ENCODE measurements at regions not wholly inside any gene's neighbourhood (a gene's known extent, or its start where the extent isn't known, plus 50 kb on each side); places are given as distances from the start of the nearest gene placed in this dataset.

- H3K4me1 ChIP-seq (ENCODE audit: control insufficient read depth in 1 of 2, insufficient read depth in 2 of 2, low read length in 2 of 2), result no peaks in the 10 kb centered on the region
- RAD21 ChIA-PET (ENCODE audit: low non-redundant PET in 1 of 2, low total read pairs in 2 of 2, uncharacterized antibody in 2 of 2, unreplicated experiment in 2 of 2), result no interaction called here
- H3K9me2 ChIP-seq (ENCODE audit: insufficient read depth), result no peaks in the 10 kb centered on the region
- H3K36me3 ChIP-seq (ENCODE audit: control insufficient read depth in 1 of 2, insufficient read depth in 2 of 2, low read length in 2 of 2), result no peaks in the 10 kb centered on the region
- BruUV-seq (replicated peaks), result no TSS peak
- H3K79me2 ChIP-seq (ENCODE audit: insufficient read depth, low read length), result no peaks in the 10 kb centered on the region
- no peak overlapping the region for H3K9ac ChIP-seq (ENCODE audit: low read length)
- TF ChIP-seq YY1 (IDR thresholded peaks at IDR 0.05; ENCODE audit: extremely low read depth, insufficient replicate concordance, low read depth, low read length), result no peak
- TF ChIP-seq POLR2A (IDR thresholded peaks at IDR 0.05; ENCODE audit: borderline replicate concordance, extremely low read depth, insufficient read depth, insufficient read length), result no peak
- no peak for TF ChIP-seq MAX (IDR thresholded peaks at IDR 0.05)
- TF ChIP-seq EGR1 (IDR thresholded peaks at IDR 0.05; ENCODE audit: low read depth), result no peak
- no peak for DNase-seq (ENCODE audit: low read depth, low spot score)
- intact Hi-C loops (cut with micrococcal nuclease), result no loop called here
- CTCF ChIA-PET, result interaction anchor here (1.4 kb wide), 1 partner anchor 14 kb away, joined by 3 read pairs; no protein-coding TSS in a partner anchor
- no peak overlapping the region for H3K4me3 ChIP-seq (replicated peaks in 1 of 2; ENCODE audit: low read depth in 1 of 2, low read length in 2 of 2)
- no peak overlapping the region for H3K27ac ChIP-seq (ENCODE audit: low read depth, low read length)
- no peak overlapping the region for H2AFZ ChIP-seq (ENCODE audit: low read depth, low read length, poor library complexity, severe bottlenecking)
- peaks cover 5% of the 10 kb centered on the region; the same call in 1 of the 2 replicates for H3K27me3 ChIP-seq (ENCODE audit: insufficient read depth, low read length)
- no peaks in the 10 kb centered on the region for H4K20me1 ChIP-seq (ENCODE audit: insufficient read depth)
- no peak for ATAC-seq
- H3K9me3 ChIP-seq (ENCODE audit: control insufficient read depth in 1 of 2, insufficient read depth in 1 of 2, low read depth in 1 of 2, low read length in 2 of 2), result no peaks in the 10 kb centered on the region
- no peak overlapping the region for H3K4me2 ChIP-seq (ENCODE audit: low read length)
- POLR2A ChIA-PET, result no interaction called here
Observed at GRCh38 chr1:50257940-50258685, 149.4 kb downstream of the ELAVL4 start.

- Histone ChIP-seq H3K27ac (ENCODE audit: low read depth, low read length) (no peak overlapping the region), H3K9me2 (ENCODE audit: insufficient read depth) (no peaks in the 10 kb centered on the region), H3K9me3 (ENCODE audit: control insufficient read depth in 1 of 2, insufficient read depth in 1 of 2, low read depth in 1 of 2, low read length in 2 of 2) (no peaks in the 10 kb centered on the region), H3K79me2 (ENCODE audit: insufficient read depth, low read length) (no peaks in the 10 kb centered on the region), H3K9ac (ENCODE audit: low read length) (no peak overlapping the region), H3K27me3 (ENCODE audit: insufficient read depth, low read length) (peaks cover 5% of the 10 kb centered on the region; the same call in 1 of the 2 replicates), H3K4me2 (ENCODE audit: low read length) (no peak overlapping the region), H4K20me1 (ENCODE audit: insufficient read depth) (no peaks in the 10 kb centered on the region), H2AFZ (ENCODE audit: low read depth, low read length, poor library complexity, severe bottlenecking) (no peak overlapping the region), H3K36me3 (ENCODE audit: control insufficient read depth in 1 of 2, insufficient read depth in 2 of 2, low read length in 2 of 2) (no peaks in the 10 kb centered on the region), H3K4me3 (replicated peaks in 1 of 2; ENCODE audit: low read depth in 1 of 2, low read length in 2 of 2) (no peak overlapping the region), H3K4me1 (ENCODE audit: control insufficient read depth in 1 of 2, insufficient read depth in 2 of 2, low read length in 2 of 2) (no peaks in the 10 kb centered on the region)
- ATAC-seq, result no peak
- TF ChIP-seq CTCF (IDR thresholded peaks at IDR 0.05 in 2 of 3, conservative IDR thresholded peaks at IDR 0.05 in 1 of 3; ENCODE audit: borderline replicate concordance in 1 of 3, insufficient read depth in 1 of 3, low read depth in 2 of 3, low read length in 2 of 3) (no peak), JUND (IDR thresholded peaks at IDR 0.05) (no peak), EZH2 (IDR thresholded peaks at IDR 0.05) (no peak), ELF1 (IDR thresholded peaks at IDR 0.05; ENCODE audit: borderline replicate concordance, low read depth) (no peak), TCF7L2 (IDR thresholded peaks at IDR 0.05; ENCODE audit: borderline replicate concordance, extremely low read depth, insufficient read depth, insufficient read length) (no peak), MAX (IDR thresholded peaks at IDR 0.05) (no peak), YY1 (IDR thresholded peaks at IDR 0.05; ENCODE audit: extremely low read depth, insufficient replicate concordance, low read depth, low read length) (no peak), ZFX (IDR thresholded peaks at IDR 0.05) (no peak), CEBPB (IDR thresholded peaks at IDR 0.05; ENCODE audit: low read depth) (no peak)
- BruUV-seq (replicated peaks), result no TSS peak
- ChIA-PET RAD21 (ENCODE audit: low non-redundant PET in 1 of 2, low total read pairs in 2 of 2, uncharacterized antibody in 2 of 2, unreplicated experiment in 2 of 2) (no interaction called here), CTCF (interaction anchor here (1.4 kb wide), 1 partner anchor 15 kb away, joined by 3 read pairs; no protein-coding TSS in a partner anchor), POLR2A (no interaction called here)
- DNase-seq (ENCODE audit: low read depth, low spot score), result no peak
- intact Hi-C loops (cut with micrococcal nuclease), result no loop called here
Observed at GRCh38 chr1:50257029-50257428, 148.3 kb downstream of the ELAVL4 start.
